ENCODE measurements at regions not wholly inside any gene's neighbourhood (a gene's known extent, or its start where the extent isn't known, plus 50 kb on each side); places are given as distances from the start of the nearest gene placed in this dataset.
"Not testable (repeated sequence)": the region's sequence is repeated elsewhere in the genome, so short reads cannot be mapped to it uniquely, and the experiment has no call there.

DNA sequence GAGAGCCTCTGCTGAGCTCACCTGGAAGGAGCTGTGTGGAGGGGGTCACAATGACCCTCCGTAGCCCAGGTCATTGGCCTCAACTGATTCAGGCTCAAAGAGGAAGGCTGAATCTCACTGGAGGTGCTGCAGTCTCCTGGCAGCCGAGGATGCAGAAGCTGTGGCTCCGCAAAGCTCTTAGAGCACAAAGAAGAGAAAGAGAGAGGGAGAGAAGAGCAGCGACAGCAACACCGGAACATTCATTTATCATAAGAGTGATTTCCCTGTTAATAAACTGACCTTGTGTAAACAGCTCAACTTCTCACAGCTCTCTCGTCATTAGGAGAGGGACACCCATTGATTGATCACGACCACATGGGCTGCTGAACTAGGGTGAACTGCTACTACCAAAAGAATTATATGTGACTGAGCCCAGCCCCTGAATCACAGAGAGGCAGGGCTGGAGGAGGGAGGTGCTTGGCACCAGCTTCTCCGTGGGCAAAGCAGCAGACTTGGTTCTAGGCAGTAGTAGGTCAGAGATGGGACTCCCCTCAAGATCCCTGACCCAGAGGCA is 281.7 kb downstream of the NXPE2 start:
- Histone ChIP-seq H3K36me3 (no peaks in the 10 kb centered on the region), H3K27me3 (no peaks in the 10 kb centered on the region), H3K9me3 (ENCODE audit: low read depth) (no peaks in the 10 kb centered on the region), H2AFZ (replicated peaks) (no peak overlapping the region), H3K9ac (no peak overlapping the region), H3K4me1 (peaks cover 13% of the 10 kb centered on the region), H3K79me2 (ENCODE audit: low read depth) (no peaks in the 10 kb centered on the region), H3F3A (ENCODE audit: low read depth) (no peaks in the 10 kb centered on the region), H3K27ac (no peak overlapping the region), H3K4me2 (no peak overlapping the region), H4K20me1 (ENCODE audit: low read depth) (no peaks in the 10 kb centered on the region), H3K4me3 (no peak overlapping the region)
- no peak for TF ChIP-seq EZH2phosphoT487 (IDR thresholded peaks at IDR 0.05)
- TF ChIP-seq EZH2 (IDR thresholded peaks at IDR 0.05): no peak
- TF ChIP-seq, protein P1, sequence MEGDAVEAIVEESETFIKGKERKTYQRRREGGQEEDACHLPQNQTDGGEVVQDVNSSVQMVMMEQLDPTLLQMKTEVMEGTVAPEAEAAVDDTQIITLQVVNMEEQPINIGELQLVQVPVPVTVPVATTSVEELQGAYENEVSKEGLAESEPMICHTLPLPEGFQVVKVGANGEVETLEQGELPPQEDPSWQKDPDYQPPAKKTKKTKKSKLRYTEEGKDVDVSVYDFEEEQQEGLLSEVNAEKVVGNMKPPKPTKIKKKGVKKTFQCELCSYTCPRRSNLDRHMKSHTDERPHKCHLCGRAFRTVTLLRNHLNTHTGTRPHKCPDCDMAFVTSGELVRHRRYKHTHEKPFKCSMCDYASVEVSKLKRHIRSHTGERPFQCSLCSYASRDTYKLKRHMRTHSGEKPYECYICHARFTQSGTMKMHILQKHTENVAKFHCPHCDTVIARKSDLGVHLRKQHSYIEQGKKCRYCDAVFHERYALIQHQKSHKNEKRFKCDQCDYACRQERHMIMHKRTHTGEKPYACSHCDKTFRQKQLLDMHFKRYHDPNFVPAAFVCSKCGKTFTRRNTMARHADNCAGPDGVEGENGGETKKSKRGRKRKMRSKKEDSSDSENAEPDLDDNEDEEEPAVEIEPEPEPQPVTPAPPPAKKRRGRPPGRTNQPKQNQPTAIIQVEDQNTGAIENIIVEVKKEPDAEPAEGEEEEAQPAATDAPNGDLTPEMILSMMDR (IDR thresholded peaks at IDR 0.05): no peak
- Mint-ChIP-seq H3K27ac (no peak overlapping the region), H3K4me1 (peaks cover 7% of the 10 kb centered on the region), H3K36me3 (no peaks in the 10 kb centered on the region), H3K27me3 (ENCODE audit: insufficient read depth, low read depth) (peaks cover 7% of the 10 kb centered on the region), H3K9me3 (no peaks in the 10 kb centered on the region), H3K4me3 (no peak overlapping the region)
- no peak for DNase-seq (ENCODE audit: low spot score)

DNA sequence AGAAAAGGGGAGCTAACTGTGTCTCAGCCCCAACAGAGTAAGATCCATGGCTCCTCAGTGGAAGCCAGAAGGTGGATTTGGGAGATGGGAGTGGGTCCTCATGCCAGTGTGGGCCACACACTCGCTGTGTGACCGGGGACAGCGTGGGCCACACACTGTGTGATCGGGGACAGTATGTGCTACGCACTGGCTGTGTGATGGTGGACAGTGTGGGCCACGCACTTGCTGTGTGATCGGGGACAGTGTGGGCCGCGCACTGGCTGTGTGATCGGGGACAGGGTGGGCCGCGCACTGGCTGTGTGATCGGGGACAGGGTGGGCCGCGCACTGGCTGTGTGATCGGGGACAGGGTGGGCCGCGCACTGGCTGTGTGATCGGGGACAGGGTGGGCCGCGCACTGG is 282.5 kb downstream of the NXPE2 start:
- not testable (repeated sequence) for H3K9ac ChIP-seq; H3K36me3 Mint-ChIP-seq; DNase-seq (ENCODE audit: low spot score); H3K79me2 ChIP-seq (ENCODE audit: low read depth); H3K4me1 Mint-ChIP-seq; H3K4me2 ChIP-seq; H3K27ac ChIP-seq; H3K9me3 ChIP-seq (ENCODE audit: low read depth); H3K9me3 Mint-ChIP-seq; H2AFZ ChIP-seq (replicated peaks); H3K27me3 ChIP-seq; H3K4me3 Mint-ChIP-seq; H3K27ac Mint-ChIP-seq; H3K4me3 ChIP-seq; H3K36me3 ChIP-seq; H3F3A ChIP-seq (ENCODE audit: low read depth); H3K27me3 Mint-ChIP-seq (ENCODE audit: insufficient read depth, low read depth); H4K20me1 ChIP-seq (ENCODE audit: low read depth)
- peaks cover 13% of the 10 kb centered on the region for H3K4me1 ChIP-seq

DNA sequence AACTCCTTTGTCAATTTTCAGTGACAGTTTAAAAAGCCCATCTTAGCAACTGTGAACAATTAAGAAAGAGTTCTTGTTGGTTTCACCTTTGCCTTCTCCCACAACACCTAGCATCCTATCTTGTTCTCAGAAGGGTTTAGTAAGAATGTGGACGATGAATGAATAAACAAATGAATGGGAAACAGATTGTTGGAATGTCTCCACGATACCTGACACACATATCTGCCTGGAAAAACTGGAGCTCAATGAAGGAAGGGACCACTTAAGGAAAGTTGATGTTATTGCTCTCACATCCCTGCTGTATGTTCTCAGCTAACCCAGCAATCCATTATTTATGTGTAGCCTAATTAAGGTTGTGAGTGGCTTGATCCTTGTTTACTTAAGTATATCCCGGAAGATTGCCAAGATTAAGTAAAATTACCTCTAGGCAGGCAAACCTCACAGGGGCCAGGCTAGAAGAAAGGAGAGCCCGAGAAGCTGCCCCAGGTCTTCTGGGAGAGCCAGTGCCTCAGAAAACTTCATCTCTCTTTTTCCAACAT is 286.4 kb downstream of the NXPE2 start:
- H4K20me1 ChIP-seq (ENCODE audit: low read depth): no peaks in the 10 kb centered on the region
- no peaks in the 10 kb centered on the region for H3F3A ChIP-seq (ENCODE audit: low read depth)
- no peaks in the 10 kb centered on the region for H3K9me3 ChIP-seq (ENCODE audit: low read depth)
- H3K4me1 Mint-ChIP-seq: peaks cover 7% of the 10 kb centered on the region
- no peaks in the 10 kb centered on the region for H3K27me3 ChIP-seq
- peaks cover 7% of the 10 kb centered on the region for H3K27me3 Mint-ChIP-seq (ENCODE audit: insufficient read depth, low read depth)
- H2AFZ ChIP-seq (replicated peaks): no peak overlapping the region
- no peaks in the 10 kb centered on the region for H3K36me3 ChIP-seq
- no peak overlapping the region for H3K27ac Mint-ChIP-seq
- peaks cover 10% of the 10 kb centered on the region for H3K4me1 ChIP-seq
- DNase-seq (ENCODE audit: low spot score): no peak
- H3K4me3 ChIP-seq: no peak overlapping the region
- no peak overlapping the region for H3K4me2 ChIP-seq
- no peaks in the 10 kb centered on the region for H3K9me3 Mint-ChIP-seq
- no peak overlapping the region for H3K9ac ChIP-seq
- TF ChIP-seq EZH2phosphoT487 (IDR thresholded peaks at IDR 0.05): no peak
- no peak for TF ChIP-seq EZH2 (IDR thresholded peaks at IDR 0.05)
- TF ChIP-seq, protein P1 (IDR thresholded peaks at IDR 0.05): no peak
- no peaks in the 10 kb centered on the region for H3K79me2 ChIP-seq (ENCODE audit: low read depth)
- H3K27ac ChIP-seq: no peak overlapping the region
- no peak overlapping the region for H3K4me3 Mint-ChIP-seq
- no peaks in the 10 kb centered on the region for H3K36me3 Mint-ChIP-seq

DNA sequence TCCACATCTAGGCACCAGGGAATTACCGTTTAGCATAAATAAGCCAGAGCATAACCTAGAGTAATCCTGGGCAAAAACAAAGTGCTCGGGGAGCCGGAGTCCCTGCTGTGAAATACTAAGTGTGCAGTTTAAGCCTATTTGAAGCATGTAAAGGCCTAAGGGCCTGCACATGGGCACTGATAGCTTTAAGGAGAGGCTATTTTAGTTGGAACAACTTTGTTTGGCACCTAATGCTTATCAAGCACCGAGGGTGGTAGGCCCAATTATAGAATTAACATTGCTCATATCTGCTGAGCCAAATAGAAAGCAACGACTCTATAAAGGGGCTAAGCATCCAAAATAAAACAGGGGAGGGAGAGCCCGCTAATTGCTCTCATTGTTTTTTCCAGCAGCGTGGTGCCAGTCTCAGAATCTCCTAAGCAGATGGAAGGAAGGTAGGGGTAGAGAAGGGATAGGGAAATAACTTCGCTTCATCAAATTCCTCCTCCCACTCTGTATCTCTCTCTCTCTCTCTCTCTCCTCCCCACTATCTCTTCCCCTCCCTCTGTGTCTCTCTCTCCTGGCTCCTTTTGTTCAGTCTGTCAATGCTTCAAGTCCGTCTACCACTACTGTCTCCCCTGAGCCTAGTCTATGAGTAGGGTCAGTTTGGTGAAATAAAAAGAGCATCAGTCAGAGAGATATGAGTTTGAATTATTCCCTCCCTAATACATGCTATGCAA is 292.8 kb downstream of the NXPE2 start:
- Histone ChIP-seq H3K79me2 (ENCODE audit: low read depth) (no peaks in the 10 kb centered on the region), H3K27ac (no peak overlapping the region)

More for the DNA sequence above, 292.8 kb downstream of the NXPE2 start:
- Histone ChIP-seq H3K9ac (no peak overlapping the region), H3K9me3 (ENCODE audit: low read depth) (no peaks in the 10 kb centered on the region), H3K27me3 (no peaks in the 10 kb centered on the region), H3K36me3 (no peaks in the 10 kb centered on the region), H4K20me1 (ENCODE audit: low read depth) (no peaks in the 10 kb centered on the region), H3K4me2 (no peak overlapping the region), H3K4me3 (no peak overlapping the region), H3F3A (ENCODE audit: low read depth) (no peaks in the 10 kb centered on the region), H3K4me1 (peaks cover 9% of the 10 kb centered on the region), H2AFZ (replicated peaks) (no peak overlapping the region)
- Mint-ChIP-seq H3K27ac (no peak overlapping the region), H3K4me3 (no peak overlapping the region), H3K27me3 (ENCODE audit: insufficient read depth, low read depth) (no peaks in the 10 kb centered on the region), H3K36me3 (no peaks in the 10 kb centered on the region), H3K4me1 (no peaks in the 10 kb centered on the region), H3K9me3 (no peaks in the 10 kb centered on the region)
- DNase-seq (ENCODE audit: low spot score): no peak
- TF ChIP-seq, protein P1 (IDR thresholded peaks at IDR 0.05): no peak

Measured in neural progenitor cell (in vitro differentiated cells).